ENCODE measurements at regions not wholly inside any gene's neighbourhood (a gene's known extent, or its start where the extent isn't known, plus 50 kb on each side); places are given as distances from the start of the nearest gene placed in this dataset.

GRCh38 chr19:20863176-20863575, 59.9 kb upstream of the ZNF85 start:
- no peaks in the 10 kb centered on the region for H4K20me1 ChIP-seq (replicated peaks; ENCODE audit: control insufficient read depth, insufficient read depth, low read length)
- H3K4me3 ChIP-seq = no peak overlapping the region
- ChIA-PET POLR2A (interaction anchor here (0.5 to 0.7 kb wide), 2 partner anchors 203 to 965 kb away, joined by 3 to 4 read pairs; no protein-coding TSS in a partner anchor), CTCF (ENCODE audit: low intra/inter-chr PET ratio) (no interaction called here)
- H3K4me2 ChIP-seq (ENCODE audit: insufficient read depth, low read length) = no peak overlapping the region
- no peak overlapping the region for H3K9ac ChIP-seq (ENCODE audit: insufficient read depth in 1 of 2, low read depth in 2 of 2, low read length in 2 of 2)
- H3K27me3 ChIP-seq (ENCODE audit: control insufficient read depth in 2 of 2, insufficient read depth in 2 of 2, low read length in 2 of 2) = no peaks in the 10 kb centered on the region
- H3K36me3 ChIP-seq (ENCODE audit: control insufficient read depth, insufficient read depth, low read length) = no peaks in the 10 kb centered on the region
- peaks cover 3% of the 10 kb centered on the region; the same call in 1 of the 2 replicates for H3K9me3 ChIP-seq (replicated peaks; ENCODE audit: control insufficient read depth, insufficient read depth, low read depth, low read length)
- 0% methylated on average over 4 of the region's 6 CpGs for WGBS (ENCODE audit: insufficient coverage, low coverage, missing lambda C conversion rate)
- H3K9me1 ChIP-seq (ENCODE audit: control insufficient read depth, insufficient read depth, low read length) = no peaks in the 10 kb centered on the region
- BruUV-seq (replicated peaks) = no TSS peak
- in situ Hi-C loops (cut with MboI) = no loop called here
- no peak for ATAC-seq
- no peak for DNase-seq (ENCODE audit: extremely low read depth in 1 of 4, low spot score in 3 of 4)
- no peaks in the 10 kb centered on the region for H3K4me1 ChIP-seq (replicated peaks in 1 of 2; ENCODE audit: control insufficient read depth in 2 of 2, insufficient read depth in 2 of 2, low read length in 2 of 2)
- intact Hi-C loops (cut with micrococcal nuclease) = no loop called here
- H3K27ac ChIP-seq (ENCODE audit: extremely low read depth, low read depth, low read length) = no peak overlapping the region
- no peak for FAIRE-seq
- H2AFZ ChIP-seq (ENCODE audit: low read depth, low read length) = no peak overlapping the region
- H3K79me2 ChIP-seq (ENCODE audit: control insufficient read depth, insufficient read depth, low read length) = no peaks in the 10 kb centered on the region
- TF ChIP-seq ZNF76 (CRISPR knock-in tag; IDR thresholded peaks at IDR 0.05; ENCODE audit: borderline replicate concordance) = no peak
- TF ChIP-seq NONO (IDR thresholded peaks at IDR 0.05; ENCODE audit: low read depth in 2 of 2, low read length in 1 of 2) = no peak
- TF ChIP-seq RNF2 (IDR thresholded peaks at IDR 0.05) = no peak
- no peak for TF ChIP-seq ZMIZ1 (IDR thresholded peaks at IDR 0.05; ENCODE audit: low read depth in 2 of 2, low read length in 2 of 2)
- TF ChIP-seq ZNF77 (CRISPR knock-in tag; IDR thresholded peaks at IDR 0.05) = no peak
- TF ChIP-seq, protein P1, sequence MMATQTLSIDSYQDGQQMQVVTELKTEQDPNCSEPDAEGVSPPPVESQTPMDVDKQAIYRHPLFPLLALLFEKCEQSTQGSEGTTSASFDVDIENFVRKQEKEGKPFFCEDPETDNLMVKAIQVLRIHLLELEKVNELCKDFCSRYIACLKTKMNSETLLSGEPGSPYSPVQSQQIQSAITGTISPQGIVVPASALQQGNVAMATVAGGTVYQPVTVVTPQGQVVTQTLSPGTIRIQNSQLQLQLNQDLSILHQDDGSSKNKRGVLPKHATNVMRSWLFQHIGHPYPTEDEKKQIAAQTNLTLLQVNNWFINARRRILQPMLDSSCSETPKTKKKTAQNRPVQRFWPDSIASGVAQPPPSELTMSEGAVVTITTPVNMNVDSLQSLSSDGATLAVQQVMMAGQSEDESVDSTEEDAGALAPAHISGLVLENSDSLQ (IDR thresholded peaks at IDR 0.05) = peak; percentile 27; the same call in 1 of the 2 replicates
